GM21367 (cell line): ENCODE measurements at regions not wholly inside any gene's neighbourhood (a gene's known extent, or its start where the extent isn't known, plus 50 kb on each side); places are given as distances from the start of the nearest gene placed in this dataset.

Experiments
- ATAC-seq: cut with Tn5 transposase; IDR thresholded peaks from one replicate; pipeline ENCODE4 v1.9.1; 2021; ENCODE audit not compliant: unreplicated experiment

- no peak for ATAC-seq
Observed at GRCh38 chr13:61761690-61762089, 346.0 kb upstream of the PCDH20 start.

DNA sequence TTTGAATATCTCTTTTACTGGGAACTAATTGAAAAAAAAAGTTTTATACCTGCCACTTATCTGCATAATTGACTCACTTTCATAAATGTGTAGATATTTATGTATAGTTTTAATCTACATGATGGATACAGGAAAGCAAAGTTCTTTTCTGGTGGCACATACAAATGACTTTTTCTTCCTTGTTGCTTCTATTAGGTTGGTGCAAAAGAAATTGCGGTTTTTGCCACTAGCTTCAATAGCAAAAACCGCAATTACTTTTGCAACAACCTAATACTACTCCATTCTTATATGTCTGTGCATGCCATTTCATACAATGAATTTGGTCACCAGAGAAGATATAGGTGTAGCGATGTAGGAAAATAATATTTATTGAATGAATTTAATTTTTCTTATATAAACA is 344.5 kb upstream of the PCDH20 start:
- no peak for ATAC-seq

- no peak for ATAC-seq
Observed at GRCh38 chr13:61756031-61756430, 340.4 kb upstream of the PCDH20 start.

DNA sequence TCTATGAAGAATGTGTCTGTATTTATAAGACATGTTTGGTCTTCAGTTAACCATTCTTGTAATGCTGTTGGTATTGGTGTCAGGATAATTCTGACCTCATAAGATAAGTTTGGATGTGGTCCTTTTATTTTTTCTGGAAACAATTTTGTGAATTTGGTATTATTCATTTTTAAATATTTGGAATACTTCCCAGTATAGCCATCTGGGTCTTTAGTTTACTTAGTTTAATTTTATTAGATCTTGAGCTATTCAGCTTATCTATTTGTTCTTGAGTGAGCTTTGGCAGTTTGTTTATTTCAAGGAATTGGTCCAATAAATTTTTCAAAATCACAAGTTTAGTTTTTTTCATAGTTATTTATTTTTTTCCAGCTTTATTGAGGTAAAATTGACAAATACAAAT is 335.4 kb upstream of the PCDH20 start:
- ATAC-seq: no peak

- no peak for ATAC-seq
Observed at GRCh38 chr13:61738236-61738750, 322.6 kb upstream of the PCDH20 start.

DNA sequence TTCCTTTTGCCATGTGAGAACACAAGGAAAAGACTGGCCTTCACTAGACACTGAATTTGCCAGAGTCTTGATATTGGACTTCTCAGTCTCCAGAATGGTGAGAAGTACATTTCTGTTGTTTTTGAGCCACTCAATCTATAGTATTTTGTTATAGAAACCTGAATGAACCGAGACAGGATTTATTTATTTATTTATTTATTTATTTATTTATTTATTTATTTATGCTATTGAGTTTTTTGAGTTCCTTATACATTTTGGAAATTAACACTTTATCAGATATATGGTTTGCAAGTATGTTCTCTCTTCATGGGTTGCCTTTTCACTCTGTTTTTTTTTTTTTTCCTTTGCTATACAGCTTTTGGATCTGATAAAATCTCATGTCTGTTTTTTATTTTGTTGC is 319.0 kb upstream of the PCDH20 start:
- no peak for ATAC-seq

DNA sequence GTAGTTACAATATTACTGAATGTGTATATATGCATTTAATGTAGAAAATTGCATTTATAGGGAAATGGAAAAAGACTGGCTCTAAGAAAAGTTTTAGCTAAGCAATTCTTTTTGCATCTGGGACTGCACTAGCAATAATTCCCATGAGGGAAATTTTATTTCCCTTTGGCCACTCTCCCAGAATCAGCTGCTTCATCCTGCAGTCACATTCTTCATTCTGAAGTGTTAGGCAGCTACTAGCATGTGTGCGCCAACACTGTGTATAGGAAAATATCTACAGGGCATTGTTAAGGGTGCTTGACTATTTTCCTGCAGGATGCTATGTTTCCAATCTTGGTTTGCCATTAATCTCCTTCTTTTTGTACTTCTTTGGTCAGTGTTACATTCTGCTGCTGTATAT is 312.8 kb upstream of the PCDH20 start:
- no peak for ATAC-seq

DNA sequence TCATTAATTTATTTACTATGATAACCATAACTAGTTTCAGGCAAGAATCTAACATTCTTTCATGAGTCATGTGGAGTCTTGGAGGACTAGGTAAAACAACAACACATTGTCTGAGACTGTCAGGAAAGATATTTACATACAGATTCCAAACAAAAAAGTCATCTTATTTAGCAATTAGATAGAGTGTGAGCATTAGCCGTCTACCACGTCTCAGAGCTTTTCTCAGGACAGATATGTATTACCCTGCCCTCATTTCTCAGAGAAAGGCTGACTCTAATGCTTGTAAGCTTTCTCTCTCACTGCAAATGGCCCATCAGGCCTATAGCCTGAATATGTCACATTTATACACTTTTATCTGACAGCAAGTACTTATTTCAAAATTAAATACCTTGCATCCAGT is 312.1 kb upstream of the PCDH20 start:
- no peak for ATAC-seq

GRCh38 chr13:61725806-61726205 is 310.2 kb upstream of the PCDH20 start:
- ATAC-seq: no peak

- no peak for ATAC-seq
Observed at GRCh38 chr13:61722119-61722518, 306.5 kb upstream of the PCDH20 start.

GRCh38 chr13:61712621-61713020 is 297.0 kb upstream of the PCDH20 start:
- no peak for ATAC-seq

DNA sequence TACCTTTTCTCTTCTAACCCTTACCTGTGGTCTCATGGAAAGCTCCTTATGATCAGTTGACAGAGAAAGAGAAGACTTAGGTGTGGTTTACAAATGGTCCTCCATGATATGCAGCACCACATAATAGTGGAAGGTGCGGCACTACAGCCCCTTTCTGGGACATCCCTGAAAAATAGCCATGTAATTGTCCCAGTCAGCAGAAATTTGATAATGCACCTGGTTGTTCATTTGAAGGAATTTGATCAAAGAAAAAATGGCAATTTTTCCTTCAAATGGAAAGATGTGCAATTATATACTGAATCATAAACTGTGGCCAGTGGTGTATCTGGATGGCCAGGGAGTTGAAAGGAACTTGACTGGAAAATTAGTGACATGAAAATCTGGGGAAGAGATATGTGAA is 293.6 kb upstream of the PCDH20 start:
- ATAC-seq: no peak

DNA sequence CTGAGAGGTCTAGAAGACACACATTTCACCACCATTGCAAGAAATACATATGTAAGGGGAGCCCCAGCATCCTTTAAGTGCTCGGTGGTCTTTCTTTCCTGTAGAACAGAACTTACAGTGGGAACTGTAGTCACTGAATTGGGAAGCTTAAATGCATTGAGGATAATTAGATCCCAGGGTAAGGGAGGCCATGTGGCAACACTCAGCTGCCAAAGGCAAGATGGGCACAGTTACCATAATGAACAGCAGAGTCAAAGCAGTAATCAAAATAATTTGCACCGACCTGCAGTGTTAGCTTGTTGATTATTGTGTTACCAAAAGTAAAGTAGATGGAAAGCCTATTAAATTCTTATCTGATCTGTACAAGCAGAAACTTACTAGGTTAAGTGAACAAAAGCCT is 291.2 kb upstream of the PCDH20 start:
- no peak for ATAC-seq

GRCh38 chr13:61700620-61701019 is 285.0 kb upstream of the PCDH20 start:
- ATAC-seq: no peak

DNA sequence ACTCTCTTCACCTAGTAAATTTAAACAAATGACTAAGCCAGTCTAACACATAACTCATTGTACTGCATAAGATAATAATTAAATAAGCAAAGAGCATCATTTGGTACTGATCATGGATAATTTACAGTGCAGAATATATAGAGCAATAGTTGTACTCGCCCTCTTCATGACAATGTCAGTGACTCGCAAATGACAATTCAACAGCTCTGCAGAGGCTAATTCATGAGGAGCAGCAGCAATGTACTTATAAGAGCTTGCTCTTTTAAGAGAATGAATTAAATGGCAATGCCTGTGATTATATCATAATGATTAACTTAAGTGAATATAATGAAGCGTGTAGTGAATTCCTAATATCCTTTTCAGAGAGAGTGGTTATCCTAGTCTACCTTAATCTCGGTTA is 284.5 kb upstream of the PCDH20 start:
- no peak for ATAC-seq

GRCh38 chr13:61696676-61697075 is 281.0 kb upstream of the PCDH20 start:
- no peak for ATAC-seq

- ATAC-seq: no peak
Observed at GRCh38 chr13:61695147-61695546, 279.5 kb upstream of the PCDH20 start.

GRCh38 chr13:61692691-61693090 is 277.0 kb upstream of the PCDH20 start:
- no peak for ATAC-seq

- no peak for ATAC-seq
Observed at GRCh38 chr13:61685682-61686012, 270.0 kb upstream of the PCDH20 start.

- ATAC-seq: no peak
Observed at GRCh38 chr13:61684976-61685681, 269.5 kb upstream of the PCDH20 start.

- ATAC-seq: no peak
Observed at GRCh38 chr13:61672756-61673155, 257.1 kb upstream of the PCDH20 start.

- no peak for ATAC-seq
Observed at GRCh38 chr13:61670384-61671161, 254.9 kb upstream of the PCDH20 start.
